GM20000 (cell line): ENCODE measurements at regions not wholly inside any gene's neighbourhood (a gene's known extent, or its start where the extent isn't known, plus 50 kb on each side); places are given as distances from the start of the nearest gene placed in this dataset.

Source experiments
- DNase-seq: peaks from one replicate; pipeline ENCODE4 v3.0.0; 2012; ENCODE audit warnings: low spot score
- TF ChIP-seq, protein P1 (sequence below): IDR thresholded peaks from 2 replicates; pipeline ENCODE4 v1.5.1; 2012; ENCODE audit warnings: mild to moderate bottlenecking, control low read depth; ENCODE audit errors: extremely low read depth, missing control alignments

- TF ChIP-seq, protein P1, sequence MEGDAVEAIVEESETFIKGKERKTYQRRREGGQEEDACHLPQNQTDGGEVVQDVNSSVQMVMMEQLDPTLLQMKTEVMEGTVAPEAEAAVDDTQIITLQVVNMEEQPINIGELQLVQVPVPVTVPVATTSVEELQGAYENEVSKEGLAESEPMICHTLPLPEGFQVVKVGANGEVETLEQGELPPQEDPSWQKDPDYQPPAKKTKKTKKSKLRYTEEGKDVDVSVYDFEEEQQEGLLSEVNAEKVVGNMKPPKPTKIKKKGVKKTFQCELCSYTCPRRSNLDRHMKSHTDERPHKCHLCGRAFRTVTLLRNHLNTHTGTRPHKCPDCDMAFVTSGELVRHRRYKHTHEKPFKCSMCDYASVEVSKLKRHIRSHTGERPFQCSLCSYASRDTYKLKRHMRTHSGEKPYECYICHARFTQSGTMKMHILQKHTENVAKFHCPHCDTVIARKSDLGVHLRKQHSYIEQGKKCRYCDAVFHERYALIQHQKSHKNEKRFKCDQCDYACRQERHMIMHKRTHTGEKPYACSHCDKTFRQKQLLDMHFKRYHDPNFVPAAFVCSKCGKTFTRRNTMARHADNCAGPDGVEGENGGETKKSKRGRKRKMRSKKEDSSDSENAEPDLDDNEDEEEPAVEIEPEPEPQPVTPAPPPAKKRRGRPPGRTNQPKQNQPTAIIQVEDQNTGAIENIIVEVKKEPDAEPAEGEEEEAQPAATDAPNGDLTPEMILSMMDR = no peak
- DNase-seq = no peak
Observed at GRCh38 chr6:100096341-100096740, 102.3 kb upstream of the MCHR2 start.

DNA sequence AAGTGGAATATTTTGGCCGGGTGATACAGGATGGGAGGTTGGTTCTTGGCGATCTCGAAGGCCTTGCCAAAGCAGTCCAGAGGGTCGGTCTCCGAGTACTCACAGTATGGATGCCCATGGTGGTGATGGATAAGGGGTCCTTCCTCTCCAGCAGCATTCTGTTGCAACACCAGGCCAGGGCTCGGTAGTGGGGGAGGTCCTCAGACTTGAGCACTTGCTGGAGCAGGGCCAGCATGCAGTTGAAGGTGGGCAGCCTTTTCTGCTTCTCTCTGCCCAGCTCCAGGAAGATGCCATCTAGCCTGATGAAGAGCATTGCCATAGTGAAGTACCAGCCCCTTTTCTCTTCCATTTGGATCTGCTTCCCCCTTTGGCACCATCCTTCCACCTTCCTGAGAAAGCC lies 99.4 kb upstream of the MCHR2 start:
- TF ChIP-seq, protein P1 = no peak
- no peak for DNase-seq

DNA sequence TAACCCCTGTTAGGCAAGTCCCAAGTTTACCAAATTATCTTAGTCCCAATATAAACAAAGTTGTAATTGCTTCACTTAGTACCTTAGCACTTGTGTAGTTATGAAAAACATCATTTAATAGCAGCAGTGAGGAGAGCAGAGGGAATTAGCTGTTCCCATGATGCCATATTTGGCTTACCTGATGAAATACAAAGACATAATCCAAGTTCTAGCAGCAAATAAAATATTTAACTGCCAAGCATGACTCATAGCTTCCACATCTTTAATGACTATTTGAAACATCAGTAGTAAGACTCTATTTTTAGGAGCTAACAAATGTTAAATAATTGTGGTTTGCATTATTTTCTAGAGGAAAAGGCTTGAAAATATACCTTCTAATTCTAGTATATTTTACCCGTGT lies 94.0 kb upstream of the MCHR2 start:
- DNase-seq = no peak
- TF ChIP-seq, protein P1 = no peak

DNA sequence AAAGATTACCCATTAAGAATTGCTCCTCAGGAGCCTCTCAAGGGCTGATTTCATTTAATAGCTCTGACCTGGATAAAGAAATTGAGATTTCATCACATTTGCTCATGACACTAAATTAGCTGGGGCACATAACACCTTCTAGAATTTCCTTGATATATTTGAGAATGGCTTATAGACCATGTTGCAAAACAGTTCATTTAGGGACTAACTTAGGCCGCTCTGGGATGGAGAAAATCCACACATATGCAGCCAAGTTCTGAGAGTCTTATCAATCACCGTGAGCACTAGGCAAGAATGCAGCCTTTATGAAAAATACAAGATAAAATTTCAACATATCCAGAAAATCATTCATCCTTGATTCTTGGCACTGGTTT lies 91.0 kb upstream of the MCHR2 start:
- no peak for DNase-seq
- TF ChIP-seq, protein P1 = no peak

- DNase-seq = no peak
- TF ChIP-seq, protein P1 = no peak
Observed at GRCh38 chr6:100084316-100084990, 90.4 kb upstream of the MCHR2 start.

DNA sequence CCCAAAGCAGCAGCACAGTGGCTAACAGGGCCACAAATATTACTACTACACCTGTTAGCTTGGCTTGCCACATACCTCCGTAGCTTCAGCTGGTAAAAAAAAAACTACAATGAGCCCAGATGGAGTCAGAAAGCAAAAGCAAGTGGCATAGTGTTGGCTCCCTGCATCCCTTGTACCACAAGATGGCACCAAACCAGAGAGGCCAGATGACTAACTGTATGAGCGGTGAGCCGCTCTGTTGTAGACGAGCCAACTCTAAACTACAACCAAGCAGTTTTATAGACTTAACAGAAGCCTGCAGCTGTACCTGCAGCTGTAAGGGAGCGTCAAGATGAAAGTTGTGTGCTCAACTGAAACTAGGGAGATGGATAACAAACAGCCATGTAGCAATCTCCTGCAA lies 84.5 kb upstream of the MCHR2 start:
- DNase-seq = no peak
- TF ChIP-seq, protein P1 = no peak

- TF ChIP-seq, protein P1 = no peak
Observed at GRCh38 chr6:100065348-100065747, 71.3 kb upstream of the MCHR2 start.

More at GRCh38 chr6:100065348-100065747, 71.3 kb upstream of the MCHR2 start:
- DNase-seq = no peak
